Myocyte (in vitro differentiated cells): ENCODE measurements at regions not wholly inside any gene's neighbourhood (a gene's known extent, or its start where the extent isn't known, plus 50 kb on each side); places are given as distances from the start of the nearest gene placed in this dataset.

Experiments used
- DNase-seq: peaks from one replicate; pipeline ENCODE4 v3.0.0-alpha.2; 2012; ENCODE audit warnings: low read depth

DNA sequence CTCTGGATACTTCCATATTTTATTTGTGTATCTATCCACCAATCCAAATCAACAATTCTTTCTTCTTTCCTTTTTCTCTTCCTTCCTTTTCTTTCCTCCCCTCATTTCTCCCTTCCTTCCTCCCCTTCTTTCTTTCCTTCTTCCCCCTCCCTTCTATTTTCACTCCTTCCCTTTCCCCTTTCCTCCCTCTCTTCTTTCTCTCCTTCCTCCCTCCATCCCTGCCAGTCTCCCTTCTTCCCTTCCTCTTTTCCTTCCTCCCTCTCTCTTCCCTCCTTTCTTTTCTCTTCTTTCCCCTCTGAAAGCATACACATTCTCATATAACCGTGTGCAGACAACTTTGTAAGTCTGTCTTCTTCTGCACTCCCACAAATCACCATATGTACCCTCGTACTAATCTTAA, 382.3 kb upstream of the MAF start:
- no peak for DNase-seq

- no peak for DNase-seq
Measured at GRCh38 chr16:79982361-79982760, 381.8 kb upstream of the MAF start.

- no peak for DNase-seq
Measured at GRCh38 chr16:79981814-79982213, 381.3 kb upstream of the MAF start.

- DNase-seq, result no peak
Measured at GRCh38 chr16:79980650-79981521, 380.3 kb upstream of the MAF start.

GRCh38 chr16:79977940-79978836, 377.7 kb upstream of the MAF start:
- DNase-seq, result no peak

DNA sequence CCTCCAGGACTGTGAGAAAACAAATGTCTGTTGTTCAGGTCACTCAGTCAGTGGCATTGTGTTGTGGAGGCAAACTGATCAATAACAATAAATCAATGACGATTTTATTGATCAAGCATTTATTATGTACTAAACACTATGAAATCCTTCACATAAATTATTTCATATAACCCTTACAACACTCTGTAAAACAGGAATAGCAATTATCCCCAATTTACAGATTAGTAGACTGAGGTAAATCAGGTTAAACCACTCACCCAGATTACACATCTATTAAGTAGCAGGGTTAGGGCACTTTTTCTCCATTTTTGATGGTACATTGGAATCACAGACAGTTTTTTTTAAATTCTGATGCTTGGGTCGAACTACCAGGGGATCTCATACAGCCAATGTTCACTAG, 372.8 kb upstream of the MAF start:
- DNase-seq, result no peak

GRCh38 chr16:79972053-79972704, 371.6 kb upstream of the MAF start:
- peak; percentile 10 for DNase-seq

GRCh38 chr16:79971237-79971572, 370.7 kb upstream of the MAF start:
- DNase-seq, result no peak

GRCh38 chr16:79970551-79971236, 370.2 kb upstream of the MAF start:
- no peak for DNase-seq

DNA sequence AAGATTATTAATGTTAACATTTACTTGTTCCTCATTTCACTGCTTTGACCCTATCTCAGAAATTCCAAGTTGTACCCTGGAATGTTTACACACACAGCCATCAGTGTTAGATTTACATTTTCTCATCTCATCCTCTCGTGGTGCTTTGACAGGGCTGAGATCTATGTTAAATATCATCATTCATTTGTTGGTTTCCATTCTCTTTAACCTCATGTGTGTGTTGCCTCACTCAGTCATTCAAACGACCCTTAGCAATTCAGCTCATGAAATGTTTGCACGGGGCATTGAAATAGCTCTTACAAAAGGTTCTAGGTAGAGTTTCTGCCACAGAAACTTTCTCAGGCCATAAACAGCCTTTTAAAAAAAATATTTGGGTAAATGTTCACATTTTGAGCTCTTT, 369.6 kb upstream of the MAF start:
- DNase-seq, result no peak

- no peak for DNase-seq
Measured at GRCh38 chr16:79969458-79969857, 368.9 kb upstream of the MAF start.

DNA sequence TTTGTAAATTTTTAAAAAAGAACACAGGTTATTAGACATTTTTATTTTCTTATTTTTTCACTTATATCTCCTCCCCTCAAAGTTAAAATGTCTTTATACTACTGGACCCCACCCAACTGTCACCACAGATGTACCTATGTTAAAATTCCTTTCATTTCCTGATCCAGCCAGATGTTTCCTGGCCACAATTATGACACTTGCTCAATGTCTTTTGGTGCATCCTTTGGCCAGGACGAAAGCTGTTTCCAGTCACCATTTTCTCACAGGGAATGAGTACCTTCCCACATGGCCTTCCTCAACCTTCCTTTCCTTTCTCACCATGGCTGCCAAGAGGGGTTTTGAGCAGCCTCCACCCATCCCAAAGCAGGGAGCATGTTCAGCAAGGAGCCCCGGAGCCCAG, 365.7 kb upstream of the MAF start:
- DNase-seq, result no peak

GRCh38 chr16:79965718-79966117, 365.2 kb upstream of the MAF start:
- no peak for DNase-seq

GRCh38 chr16:79964104-79964503, 363.6 kb upstream of the MAF start:
- DNase-seq, result no peak

DNA sequence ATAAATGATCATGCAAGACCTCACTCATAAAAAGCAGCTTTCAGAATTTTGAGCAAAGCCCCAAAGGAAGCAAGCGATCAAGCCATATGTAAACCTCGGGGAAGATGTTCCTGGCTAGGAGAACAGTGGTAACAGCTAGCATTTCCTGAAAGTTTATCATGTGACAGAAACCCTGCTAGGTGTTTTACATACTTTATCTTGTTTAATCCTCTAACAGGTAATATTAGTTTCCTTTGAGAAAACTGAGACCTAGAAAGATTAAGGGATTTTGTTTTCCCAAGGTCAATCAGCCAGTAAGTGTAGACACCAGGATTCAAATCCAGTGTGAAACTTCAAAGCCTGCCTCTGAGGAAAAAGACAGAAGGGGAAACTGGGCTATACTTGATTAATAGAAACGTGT, 362.4 kb upstream of the MAF start:
- DNase-seq, result no peak

DNA sequence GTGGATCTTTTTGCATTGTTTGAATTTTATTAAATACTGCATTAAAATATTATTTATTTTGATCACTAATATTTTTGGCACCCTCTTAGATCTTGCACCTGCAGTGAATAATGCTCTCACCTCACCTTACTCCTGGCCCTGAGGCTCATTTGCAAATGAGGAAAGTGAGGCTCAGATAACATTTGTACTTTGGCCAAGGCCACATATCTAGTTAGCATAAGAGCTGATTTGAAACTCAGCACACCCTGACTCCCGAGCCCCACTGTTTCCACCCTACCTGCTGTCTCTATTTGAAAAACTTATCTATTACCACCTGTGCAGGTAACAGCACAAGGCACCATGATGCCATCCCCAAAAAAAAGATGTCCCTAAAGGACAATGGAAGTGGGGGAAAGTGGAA, 358.7 kb upstream of the MAF start:
- DNase-seq, result no peak

GRCh38 chr16:79954921-79955705, 354.6 kb upstream of the MAF start:
- no peak for DNase-seq

DNA sequence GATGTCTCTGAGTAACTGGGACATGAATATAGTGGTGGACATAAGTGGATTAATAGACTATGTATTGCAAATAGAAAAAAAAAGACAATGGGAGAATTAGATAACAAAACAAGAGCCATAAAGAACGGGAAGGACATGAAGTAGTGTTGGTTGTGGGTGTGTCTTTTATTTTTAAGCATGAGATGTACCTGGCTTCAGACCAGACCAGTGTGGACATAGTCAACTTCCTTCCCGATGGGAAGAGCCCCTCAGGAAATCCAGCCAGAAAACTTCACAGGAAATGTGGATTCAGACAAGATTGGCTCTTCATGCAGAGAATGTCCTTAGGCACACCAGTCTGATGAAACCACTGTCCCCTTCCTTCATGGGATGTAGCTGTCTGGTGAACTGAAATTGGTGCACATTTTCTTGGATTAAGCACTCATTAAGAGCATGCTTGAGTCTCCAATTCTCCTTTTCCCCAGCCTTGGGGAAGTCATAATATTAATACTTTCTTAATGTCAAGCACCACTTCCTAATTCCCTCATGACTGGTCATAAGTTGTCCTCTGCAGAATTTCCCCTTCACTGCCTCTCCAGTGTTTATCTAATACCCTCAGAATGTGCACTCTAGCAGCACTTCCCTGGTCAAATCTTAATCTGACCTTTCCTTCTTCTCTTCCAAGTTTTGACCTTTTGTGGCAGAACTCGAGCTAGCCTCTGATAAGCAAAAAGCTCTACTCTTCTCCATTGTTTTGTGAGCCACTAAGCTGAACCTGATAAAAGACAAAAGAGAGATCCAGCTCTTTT, 350.6 kb upstream of the MAF start:
- DNase-seq, result no peak

DNA sequence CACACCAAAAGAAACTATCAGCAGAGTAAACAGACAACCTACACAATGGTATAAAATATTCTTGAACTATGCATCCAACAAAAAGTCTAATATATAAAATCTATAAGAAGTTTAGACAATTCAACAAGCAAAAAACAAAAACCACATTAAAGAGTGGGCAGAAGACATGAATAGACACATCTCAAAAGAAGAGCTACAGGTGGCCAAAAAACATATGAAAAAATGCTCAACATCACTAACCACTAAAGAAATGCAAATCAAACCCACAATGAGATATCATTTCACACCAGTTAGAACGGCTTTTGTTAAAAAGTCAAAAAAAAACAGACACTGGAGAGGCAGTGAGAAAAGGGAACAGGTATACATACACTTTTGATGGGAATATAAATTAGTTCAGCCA, 348.9 kb upstream of the MAF start:
- no peak for DNase-seq

DNA sequence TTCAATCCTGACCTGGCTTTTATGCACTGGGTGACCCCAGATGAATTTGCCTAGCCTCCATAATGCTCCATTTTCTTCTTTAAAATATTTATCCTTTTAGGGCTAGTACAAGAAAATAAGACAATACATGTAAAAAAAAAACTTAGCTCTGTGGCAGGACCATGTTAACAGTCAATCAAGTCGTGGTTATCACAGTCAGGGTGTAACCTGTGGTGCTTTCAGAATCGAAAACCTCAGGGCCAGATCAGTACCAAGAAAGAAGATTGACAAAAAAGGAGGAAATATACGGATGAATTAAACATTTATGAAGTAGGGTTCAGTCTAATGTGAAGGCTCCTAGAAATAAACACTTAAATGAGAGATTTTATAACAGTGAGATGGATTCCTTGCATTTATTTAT, 347.2 kb upstream of the MAF start:
- DNase-seq, result no peak
